GM18861 (cell line): ENCODE measurements at regions not wholly inside any gene's neighbourhood (a gene's known extent, or its start where the extent isn't known, plus 50 kb on each side); places are given as distances from the start of the nearest gene placed in this dataset.
"Not testable (repeated sequence)": the region's sequence is repeated elsewhere in the genome, so short reads cannot be mapped to it uniquely, and the experiment has no call there.

Source experiments
- ATAC-seq: cut with Tn5 transposase; IDR thresholded peaks from one replicate; pipeline ENCODE4 v1.9.1; 2021; ENCODE audit not compliant: unreplicated experiment

DNA sequence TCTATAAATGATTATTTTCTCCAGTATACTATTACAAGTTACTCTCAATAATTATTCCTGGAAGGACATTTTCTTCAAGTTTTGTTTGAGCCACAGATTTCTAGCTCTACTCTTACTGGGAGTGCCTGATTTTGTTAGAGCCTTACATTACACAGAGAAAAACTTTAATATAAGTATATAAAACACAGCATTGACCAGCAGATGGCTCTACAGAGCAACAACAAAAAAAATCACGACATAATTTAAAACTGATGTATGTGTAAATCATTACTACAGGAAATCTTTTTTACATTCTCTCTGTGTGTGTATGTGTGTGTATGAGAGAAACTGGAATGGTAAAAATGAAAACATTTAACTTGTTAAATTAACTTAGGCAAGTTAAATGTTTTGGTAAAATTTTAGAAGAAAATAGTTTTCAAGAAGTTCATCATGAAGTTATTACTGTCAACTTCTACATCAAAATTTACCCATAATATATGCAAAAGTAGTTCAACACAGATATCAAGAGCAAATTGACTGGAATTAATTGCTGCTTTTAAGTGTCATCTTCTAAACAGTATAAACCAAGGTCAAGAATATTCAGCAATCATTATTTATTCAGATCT lies 103.3 kb downstream of the MDH1 start:
- peak; percentile 56 for ATAC-seq

DNA sequence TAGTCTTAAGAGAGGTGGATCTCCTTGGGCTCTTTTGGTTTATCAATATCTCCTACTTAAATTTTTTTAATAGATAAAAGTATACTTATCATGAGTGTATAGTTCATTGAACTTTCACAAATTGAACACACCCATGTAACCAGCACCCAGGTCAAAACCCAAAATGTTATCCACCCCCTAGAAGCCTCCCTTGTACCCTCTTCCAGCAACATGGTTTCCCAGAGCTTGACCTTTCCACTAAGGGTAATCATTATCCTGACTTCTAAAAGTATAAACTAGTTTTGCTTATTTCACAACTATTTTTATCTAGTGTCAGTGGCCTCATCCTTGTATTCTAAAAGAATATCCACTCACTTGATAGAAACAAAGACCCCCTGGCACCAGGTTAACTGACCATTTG lies 106.8 kb downstream of the MDH1 start:
- ATAC-seq = no peak

DNA sequence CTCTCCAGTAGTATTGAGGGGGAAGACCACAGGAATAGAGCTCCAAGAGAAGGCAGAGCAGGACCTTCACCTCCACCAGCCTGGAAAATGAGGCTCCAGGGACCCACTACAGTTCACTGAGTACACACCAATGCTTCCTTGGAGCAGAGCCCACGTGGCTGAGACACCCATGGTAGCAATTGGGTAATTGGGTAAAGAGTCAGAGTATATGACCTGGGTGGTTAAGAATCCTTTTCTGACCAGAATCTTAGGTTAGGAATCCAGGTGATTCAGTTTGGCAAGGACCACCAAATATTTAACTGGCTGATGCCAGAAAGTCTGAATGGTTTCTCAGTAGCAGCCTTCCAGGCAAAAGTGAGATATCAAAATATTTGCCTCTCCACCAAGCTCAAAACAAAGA lies 107.7 kb downstream of the MDH1 start:
- no peak for ATAC-seq

GRCh38 chr2:63697160-63697559 lies 108.4 kb downstream of the MDH1 start:
- ATAC-seq = no peak

DNA sequence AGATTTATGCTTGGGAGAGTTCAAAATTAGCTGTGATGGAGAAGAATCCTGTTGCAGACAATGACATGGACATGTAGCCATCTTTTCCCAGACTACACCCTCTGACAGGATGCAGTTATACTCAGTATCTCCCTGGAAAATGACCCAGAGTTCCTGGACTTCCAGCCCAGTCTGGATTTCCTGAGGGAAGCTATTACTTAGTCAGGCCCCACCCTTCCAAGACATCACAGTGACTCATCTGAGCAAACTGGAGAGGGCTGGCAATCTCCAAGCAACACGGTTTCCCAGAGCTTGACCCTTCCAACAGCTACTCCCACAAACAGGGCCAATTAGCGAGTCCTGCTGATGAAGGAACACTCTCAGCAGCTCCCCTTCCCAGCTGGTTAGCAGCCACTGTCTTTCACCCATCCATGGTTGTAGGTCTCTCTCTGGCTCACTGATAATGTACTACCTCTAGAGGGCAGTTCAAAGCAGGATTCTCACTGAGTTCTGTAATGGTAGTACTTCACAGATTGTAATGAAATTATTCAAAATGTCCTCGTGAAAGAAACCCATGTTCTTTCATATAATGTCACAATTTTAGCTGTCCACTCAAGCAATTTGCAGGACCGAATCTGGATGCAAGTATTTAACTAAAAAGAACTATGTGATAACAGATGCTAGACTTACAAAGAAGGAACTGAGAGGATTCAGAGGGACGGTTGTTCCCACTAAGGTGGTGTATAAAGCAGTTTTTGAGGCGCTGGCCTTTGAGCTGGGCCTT lies 110.2 kb downstream of the MDH1 start:
- ATAC-seq = no peak

- no peak for ATAC-seq
Measured at GRCh38 chr2:63699549-63699839, 110.7 kb downstream of the MDH1 start.

- no peak for ATAC-seq
Measured at GRCh38 chr2:63700271-63700670, 111.5 kb downstream of the MDH1 start.

DNA sequence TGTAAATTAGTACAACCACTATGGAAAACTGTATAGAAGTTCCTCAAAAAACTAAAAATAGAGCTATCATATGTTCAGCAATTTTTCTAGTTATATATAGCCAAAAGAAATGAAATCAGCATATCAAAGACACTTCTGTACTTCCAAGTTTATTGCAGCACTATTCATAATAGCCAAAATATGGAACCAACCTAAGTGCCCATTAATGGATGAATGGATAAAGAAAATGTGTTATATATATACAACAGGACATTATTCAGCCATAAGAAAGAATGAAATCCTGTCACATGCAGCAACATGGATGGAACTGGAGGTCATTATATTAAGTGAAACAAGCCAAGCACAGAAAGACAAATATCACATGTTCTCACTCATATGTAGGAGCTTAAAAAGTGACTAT lies 112.6 kb downstream of the MDH1 start:
- ATAC-seq = no peak

DNA sequence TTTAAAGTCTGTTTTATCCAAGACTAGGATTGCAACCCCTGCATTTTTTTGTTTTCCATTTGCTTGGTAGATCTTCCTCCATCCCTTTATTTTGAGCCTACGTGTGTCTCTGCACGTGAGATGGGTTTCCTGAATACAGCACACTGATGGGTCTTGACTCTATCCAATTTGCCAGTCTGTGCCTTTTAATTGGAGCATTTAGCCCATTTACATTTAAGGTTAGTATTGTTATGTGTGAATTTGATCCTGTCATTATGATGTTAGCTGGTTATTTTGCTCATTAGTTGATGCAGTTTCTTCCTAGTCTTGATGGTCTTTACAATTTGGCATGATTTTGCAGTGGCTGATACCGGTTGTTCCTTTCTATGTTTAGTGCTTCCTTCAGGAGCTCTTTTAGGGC lies 117.3 kb downstream of the MDH1 start:
- not testable (repeated sequence) for ATAC-seq

DNA sequence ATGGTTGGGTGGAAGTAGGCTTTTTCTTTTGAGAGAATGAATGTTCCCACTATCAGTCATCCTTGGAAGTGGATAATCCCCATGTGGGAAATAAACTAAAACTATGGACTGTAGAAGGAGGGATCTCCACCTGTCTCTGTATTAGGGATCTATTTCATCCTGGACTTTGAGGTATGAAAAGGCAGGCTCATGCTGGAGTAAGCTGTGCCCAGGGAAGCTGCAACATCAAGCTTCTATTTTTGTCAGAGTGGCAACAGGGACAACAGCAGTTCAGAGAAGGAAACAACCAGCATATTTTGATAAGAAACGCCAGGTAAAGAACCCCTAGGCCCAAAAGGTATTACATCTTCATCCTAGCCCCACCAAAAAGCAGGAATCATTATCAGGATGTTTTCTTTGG lies 122.0 kb downstream of the MDH1 start:
- no peak for ATAC-seq

DNA sequence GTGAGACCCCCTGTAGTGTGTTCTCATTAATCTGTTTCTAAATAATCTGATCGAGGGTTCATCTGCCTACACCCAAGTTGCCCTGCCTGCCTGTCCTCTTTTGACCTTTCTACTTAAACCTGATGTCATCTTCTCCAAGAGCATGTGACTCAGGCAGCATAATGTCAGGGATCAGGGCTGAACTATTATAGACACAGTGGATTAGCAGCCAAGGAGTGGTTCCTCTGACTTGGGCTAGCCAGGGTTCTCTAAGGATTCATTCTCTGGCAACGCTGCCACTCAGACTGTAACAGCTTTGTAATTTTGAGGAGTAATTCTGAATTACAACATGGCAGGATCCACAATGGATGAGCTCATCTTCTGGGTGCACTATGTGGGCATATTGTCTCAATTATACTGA lies 124.0 kb downstream of the MDH1 start:
- ATAC-seq = no peak

GRCh38 chr2:63716146-63716545 lies 125.5 kb upstream of the UGP2 start:
- no peak for ATAC-seq

- no peak for ATAC-seq
Measured at GRCh38 chr2:63719052-63719451, 122.6 kb upstream of the UGP2 start.

DNA sequence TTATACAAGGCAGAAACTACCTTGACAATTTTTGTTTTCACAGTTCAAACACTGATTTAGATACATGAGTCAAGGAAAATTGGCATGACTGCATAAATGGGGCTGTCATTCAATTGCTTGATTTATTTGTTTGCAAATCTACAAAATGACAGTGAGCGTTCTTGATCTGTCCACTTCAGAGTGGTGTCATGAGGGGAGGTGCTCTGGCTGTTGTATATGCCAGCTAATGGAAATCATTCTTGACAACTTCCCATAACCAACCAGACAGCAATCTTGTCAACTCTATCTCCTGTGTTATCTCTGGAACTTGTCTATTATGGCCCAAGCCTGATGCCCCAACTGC lies 120.6 kb upstream of the UGP2 start:
- ATAC-seq = no peak

GRCh38 chr2:63722284-63722683 lies 119.4 kb upstream of the UGP2 start:
- ATAC-seq = not testable (repeated sequence)

DNA sequence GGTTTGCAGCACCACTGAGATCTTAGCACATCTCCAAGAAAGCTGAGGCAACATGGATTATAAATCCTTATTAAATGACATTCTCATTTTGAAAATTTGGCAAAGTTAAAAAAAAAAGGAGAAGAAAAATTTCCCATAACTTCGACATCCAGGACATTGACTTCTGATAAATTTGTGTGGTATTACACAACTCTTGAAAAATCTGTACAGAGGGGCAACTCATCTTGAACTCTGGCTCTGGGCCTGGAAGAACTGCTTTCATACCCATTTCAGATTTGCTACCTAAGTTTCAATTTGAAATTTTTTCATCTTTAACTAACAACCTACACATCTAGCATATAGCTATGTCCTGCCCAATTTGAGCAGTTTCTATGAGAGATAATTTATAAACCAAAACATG lies 118.0 kb upstream of the UGP2 start:
- ATAC-seq = no peak

- not testable (repeated sequence) for ATAC-seq
Measured at GRCh38 chr2:63725212-63725611, 116.5 kb upstream of the UGP2 start.

GRCh38 chr2:63729362-63729761 lies 112.3 kb upstream of the UGP2 start:
- ATAC-seq = no peak

DNA sequence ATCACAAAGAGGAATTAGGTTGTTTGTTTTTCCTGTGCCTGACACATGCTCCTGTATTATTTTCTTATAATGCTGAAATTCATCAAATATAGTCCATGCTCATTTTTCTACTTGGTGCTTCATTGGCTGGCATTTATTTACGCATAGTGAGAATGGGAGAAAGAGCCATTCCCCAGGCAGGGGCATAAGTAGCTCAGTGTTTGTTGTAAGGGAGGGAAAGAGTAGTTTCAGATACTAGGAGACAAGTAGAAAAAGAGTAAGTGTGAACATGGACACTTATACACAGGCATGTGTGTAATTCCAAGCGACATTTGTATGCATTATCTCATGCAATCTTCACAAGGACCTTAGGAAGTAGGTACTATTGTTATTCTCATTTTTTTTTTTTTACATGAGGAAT lies 111.9 kb upstream of the UGP2 start:
- no peak for ATAC-seq

- no peak for ATAC-seq
Measured at GRCh38 chr2:63734510-63734909, 107.2 kb upstream of the UGP2 start.

DNA sequence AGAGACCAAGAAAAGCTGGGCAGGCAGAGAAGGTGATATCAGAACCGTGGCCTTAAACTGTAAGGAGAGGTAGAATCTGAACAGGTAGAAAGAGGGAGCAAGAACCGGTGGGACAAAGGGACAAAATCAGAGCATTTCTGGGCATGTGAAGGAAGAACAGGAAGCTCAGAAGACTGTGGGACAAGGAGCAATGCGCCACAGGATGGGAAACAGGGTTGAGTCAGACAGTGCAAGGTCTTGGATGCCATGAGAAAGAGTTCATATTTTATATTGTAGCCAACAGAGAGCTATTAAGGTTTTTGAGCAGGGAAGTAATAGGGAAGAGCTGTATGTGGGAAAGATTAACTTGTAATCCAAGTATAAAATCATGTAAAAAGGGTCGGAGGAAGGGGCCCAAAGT lies 106.4 kb upstream of the UGP2 start:
- ATAC-seq = no peak

GRCh38 chr2:63735931-63736330 lies 105.8 kb upstream of the UGP2 start:
- no peak for ATAC-seq

DNA sequence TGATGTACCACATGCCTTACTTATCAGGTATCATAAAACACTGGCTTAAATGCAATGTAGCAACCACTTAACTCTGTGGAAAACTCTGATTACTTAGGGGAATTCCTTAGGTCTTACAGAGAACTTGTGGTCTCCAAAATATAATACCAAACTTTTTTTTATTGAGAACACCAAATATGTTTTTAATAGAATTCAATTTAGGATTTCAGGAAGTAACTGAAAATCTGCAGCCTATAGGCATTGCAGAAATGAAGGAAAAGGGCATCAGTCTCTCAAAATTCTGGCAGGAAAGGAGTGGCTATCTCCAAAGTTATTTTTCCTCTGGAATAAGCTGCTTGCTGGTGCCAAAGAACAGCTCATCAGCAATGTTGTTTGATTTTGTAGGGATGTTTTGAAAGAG lies 105.3 kb upstream of the UGP2 start:
- no peak for ATAC-seq
